RWPE1 (cell line): ENCODE measurements at regions not wholly inside any gene's neighbourhood (a gene's known extent, or its start where the extent isn't known, plus 50 kb on each side); places are given as distances from the start of the nearest gene placed in this dataset.

Experiments
- CTCF ChIA-PET: fragments of 350-600 bp; sonication (Branson Sonifier 250); formaldehyde crosslinking; extraction: SDS; loops from one replicate; lab custom pipeline; 2021; lab: Yijun Ruan, JAX
- POLR2A ChIA-PET: fragments of 400-600 bp; formaldehyde crosslinking; extraction: SDS; loops from one replicate; lab custom pipeline; 2020; ENCODE audit warnings: antibody characterized with exemption; ENCODE audit not compliant: low non-redundant PET; lab: Yijun Ruan, JAX
- DNase-seq: peaks from one replicate; pipeline ENCODE4 v3.0.0; 2012; ENCODE audit warnings: low spot score
- H3K27ac ChIP-seq: fragments of 450-650 bp; 2 replicates; pipeline ENCODE4 v1.5.1; 2017
- TF ChIP-seq, protein P1 (sequence below): fragments of 450-650 bp; conservative IDR thresholded peaks from 2 replicates; pipeline ENCODE4 v1.5.1; 2017; ENCODE audit warnings: low read depth, mild to moderate bottlenecking

DNA sequence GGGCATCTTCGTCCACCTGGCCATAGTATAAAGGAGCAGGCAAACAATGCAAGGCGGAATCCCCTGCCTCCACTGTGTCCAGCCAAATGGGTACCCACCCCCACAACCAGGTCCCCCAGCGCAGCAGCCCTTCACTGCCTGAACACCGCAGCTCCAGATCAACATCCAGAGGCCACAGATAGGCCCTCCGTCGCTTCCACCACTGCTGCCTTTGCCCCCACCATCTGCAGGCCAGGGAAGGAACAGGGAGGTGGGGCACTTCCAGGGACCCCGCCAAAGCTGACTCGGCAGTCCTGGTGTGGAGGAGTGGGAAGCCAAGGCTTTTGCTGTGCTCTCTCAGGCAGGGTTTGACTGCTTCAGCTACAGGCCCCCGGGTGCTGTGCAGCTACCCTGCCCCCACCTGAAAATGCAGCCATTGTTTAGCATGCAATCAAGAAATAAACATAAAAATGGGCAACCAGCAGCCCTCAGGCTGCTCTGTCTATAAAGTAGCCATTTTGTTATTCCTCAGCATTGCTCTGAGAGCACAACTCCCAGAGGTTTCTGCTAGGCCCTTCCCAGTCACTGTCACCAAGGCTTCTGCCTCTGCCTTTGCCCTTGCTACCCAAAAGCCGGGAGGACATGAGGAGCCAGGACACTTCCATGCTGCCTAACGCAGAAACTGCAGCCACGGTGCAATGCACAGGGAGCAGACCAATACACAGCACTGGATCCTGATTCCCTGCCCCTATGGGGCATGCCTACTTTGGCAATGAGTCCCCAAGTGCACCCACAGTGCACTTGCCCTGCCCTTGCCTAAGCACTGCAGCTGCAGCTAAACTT, 733.2 kb upstream of the KLHL1 start:
- no peak overlapping the region for H3K27ac ChIP-seq
- ChIA-PET CTCF (interaction anchor here (0.6 kb wide), 1 partner anchor 645 kb away, joined by 3 read pairs; no protein-coding TSS in a partner anchor), POLR2A (no interaction called here)
- TF ChIP-seq, protein P1, sequence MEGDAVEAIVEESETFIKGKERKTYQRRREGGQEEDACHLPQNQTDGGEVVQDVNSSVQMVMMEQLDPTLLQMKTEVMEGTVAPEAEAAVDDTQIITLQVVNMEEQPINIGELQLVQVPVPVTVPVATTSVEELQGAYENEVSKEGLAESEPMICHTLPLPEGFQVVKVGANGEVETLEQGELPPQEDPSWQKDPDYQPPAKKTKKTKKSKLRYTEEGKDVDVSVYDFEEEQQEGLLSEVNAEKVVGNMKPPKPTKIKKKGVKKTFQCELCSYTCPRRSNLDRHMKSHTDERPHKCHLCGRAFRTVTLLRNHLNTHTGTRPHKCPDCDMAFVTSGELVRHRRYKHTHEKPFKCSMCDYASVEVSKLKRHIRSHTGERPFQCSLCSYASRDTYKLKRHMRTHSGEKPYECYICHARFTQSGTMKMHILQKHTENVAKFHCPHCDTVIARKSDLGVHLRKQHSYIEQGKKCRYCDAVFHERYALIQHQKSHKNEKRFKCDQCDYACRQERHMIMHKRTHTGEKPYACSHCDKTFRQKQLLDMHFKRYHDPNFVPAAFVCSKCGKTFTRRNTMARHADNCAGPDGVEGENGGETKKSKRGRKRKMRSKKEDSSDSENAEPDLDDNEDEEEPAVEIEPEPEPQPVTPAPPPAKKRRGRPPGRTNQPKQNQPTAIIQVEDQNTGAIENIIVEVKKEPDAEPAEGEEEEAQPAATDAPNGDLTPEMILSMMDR = no peak
- DNase-seq = no peak

DNA sequence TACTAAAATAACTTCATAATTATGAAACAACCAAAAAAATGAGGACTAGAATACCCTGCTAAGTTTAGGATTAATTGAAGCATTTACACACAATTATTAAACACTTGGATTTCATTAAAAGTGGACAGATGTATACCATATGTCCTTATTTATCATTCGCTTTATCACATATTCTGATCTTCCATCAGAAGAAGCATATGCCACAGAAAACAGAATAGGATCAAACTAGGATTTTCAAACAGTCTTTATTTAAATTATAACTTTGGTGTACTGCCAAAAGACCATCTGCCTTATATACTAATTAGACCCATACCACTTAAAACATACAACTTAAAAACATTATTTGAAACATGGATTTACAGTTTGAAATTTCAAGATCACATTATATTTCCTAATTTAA, 727.1 kb upstream of the KLHL1 start:
- DNase-seq = no peak
- POLR2A ChIA-PET = no interaction called here
- H3K27ac ChIP-seq = no peak overlapping the region
- CTCF ChIA-PET = interaction anchor here (0.7 kb wide), 1 partner anchor 119 kb away, joined by 3 read pairs; no protein-coding TSS in a partner anchor
- TF ChIP-seq, protein P1 = no peak

DNA sequence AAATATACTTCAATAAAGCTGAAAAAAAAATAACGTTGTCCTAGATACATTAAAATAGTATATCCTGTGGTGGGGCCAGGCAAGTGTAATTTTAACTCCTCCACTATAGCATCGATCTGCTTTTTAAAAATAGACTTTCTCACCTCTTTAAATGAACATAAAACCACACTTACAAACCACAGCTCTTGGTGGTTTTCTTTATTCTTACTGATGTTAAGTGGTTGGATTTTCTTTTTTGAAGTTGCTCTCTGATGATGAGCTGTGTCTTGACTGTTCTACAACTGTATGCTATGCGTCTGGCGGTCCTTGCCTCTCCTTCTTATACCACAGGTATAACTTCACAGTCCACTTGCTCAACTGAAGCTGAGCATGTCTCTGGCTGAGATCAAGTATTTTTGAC, 721.5 kb upstream of the KLHL1 start:
- DNase-seq = no peak
- TF ChIP-seq, protein P1 = no peak
- H3K27ac ChIP-seq = no peak overlapping the region
- CTCF ChIA-PET = no interaction called here
- POLR2A ChIA-PET = no interaction called here

DNA sequence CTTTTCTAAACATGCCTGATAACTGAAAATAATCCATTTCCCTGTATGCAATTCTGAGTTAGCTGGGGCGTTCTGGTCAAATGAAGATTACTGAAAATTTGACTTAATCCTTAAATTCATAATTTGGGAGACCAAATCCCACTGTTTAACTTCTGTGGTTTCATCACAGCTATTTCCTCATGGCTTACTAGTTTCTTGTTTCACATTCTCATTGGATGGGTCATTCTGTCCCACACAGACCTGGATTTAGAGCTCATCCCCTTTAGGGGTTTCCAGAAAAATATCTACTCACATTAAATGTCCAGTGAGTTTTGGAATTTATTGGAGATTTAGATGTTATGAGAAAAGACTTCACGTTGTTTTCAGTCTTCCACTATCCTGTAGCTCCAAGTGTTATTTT, 709.3 kb upstream of the KLHL1 start:
- POLR2A ChIA-PET = no interaction called here
- CTCF ChIA-PET = no interaction called here
- H3K27ac ChIP-seq = no peak overlapping the region
- no peak for DNase-seq
- TF ChIP-seq, protein P1 = no peak

DNA sequence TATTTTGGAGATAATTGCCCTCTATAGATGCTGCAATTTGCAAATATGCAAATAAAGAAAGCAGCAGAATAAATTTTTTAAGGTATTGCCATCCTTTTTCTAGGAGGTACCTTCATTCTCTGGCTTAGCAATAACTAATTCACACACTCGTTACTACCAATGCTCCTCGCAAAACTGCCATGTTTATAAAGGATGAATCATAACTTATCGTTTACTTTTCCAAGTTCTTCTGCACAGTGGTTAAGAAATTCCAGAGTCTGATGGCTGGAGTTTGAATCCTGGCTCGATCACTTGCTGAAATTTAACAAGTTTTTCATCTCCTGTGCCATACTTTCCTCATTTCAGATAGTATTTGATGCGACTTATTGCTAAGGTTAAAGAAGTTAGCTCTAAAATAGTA, 708.6 kb upstream of the KLHL1 start:
- DNase-seq = no peak
- CTCF ChIA-PET = no interaction called here
- H3K27ac ChIP-seq = no peak overlapping the region
- TF ChIP-seq, protein P1 = no peak
- POLR2A ChIA-PET = no interaction called here

DNA sequence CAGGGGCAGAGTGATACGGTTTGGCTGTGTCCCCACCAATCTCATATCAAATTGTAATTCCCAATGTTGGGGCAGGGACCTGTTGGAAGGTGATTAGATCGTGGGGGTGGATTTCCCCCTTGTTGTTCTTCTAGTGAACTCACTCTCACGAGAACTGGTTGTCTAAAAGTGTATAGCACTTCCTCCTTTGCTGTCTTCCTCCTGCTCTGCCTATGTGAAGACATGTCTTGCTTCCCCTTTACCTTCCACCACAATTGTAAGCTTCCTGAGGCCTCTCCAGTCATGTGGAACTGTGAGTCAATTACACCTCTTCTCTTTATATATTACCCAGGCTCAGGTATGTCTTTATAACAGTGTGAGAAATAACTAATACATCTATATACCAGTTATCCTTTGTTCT, 706.4 kb upstream of the KLHL1 start:
- TF ChIP-seq, protein P1 = no peak
- no peak overlapping the region for H3K27ac ChIP-seq
- ChIA-PET CTCF (no interaction called here), POLR2A (no interaction called here)
- DNase-seq = no peak
